ENCODE measurements at regions not wholly inside any gene's neighbourhood (a gene's known extent, or its start where the extent isn't known, plus 50 kb on each side); places are given as distances from the start of the nearest gene placed in this dataset.

DNA sequence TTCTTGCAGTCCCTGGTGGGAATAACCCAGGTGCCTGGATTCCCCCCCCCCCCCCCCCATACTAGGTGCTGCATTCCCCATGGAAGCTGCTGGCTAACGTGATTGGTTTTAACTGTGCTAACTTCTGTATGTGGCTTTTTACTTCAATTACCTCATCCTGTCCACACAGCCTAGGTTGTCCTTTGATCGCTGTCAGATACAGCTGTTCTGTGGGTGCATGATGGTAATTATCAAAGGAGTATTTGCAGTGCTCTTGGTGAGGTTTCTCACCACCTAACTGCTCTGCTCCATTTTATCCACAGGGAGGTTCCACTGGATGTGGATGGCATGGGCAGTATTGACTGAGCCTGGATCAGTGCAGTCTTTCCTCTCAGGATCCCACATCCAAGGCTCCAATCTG lies 93.0 kb downstream of the ZNF518B start:
- RAD21 ChIA-PET (ENCODE audit: low non-redundant PET in 1 of 2, low total read pairs in 2 of 2, uncharacterized antibody in 2 of 2, unreplicated experiment in 2 of 2) = no interaction called here
- Histone ChIP-seq H3K9ac (ENCODE audit: low read length) (no peak overlapping the region), H3K79me2 (ENCODE audit: insufficient read depth, low read length) (no peaks in the 10 kb centered on the region), H2AFZ (ENCODE audit: low read depth, low read length, poor library complexity, severe bottlenecking) (no peak overlapping the region), H3K27me3 (ENCODE audit: insufficient read depth, low read length) (peaks cover 63% of the 10 kb centered on the region), H3K27ac (ENCODE audit: low read depth, low read length) (no peak overlapping the region), H3K9me2 (ENCODE audit: insufficient read depth) (no peaks in the 10 kb centered on the region), H3K4me1 (ENCODE audit: control insufficient read depth in 1 of 2, insufficient read depth in 2 of 2, low read length in 2 of 2) (no peaks in the 10 kb centered on the region), H3K4me2 (ENCODE audit: low read length) (no peak overlapping the region), H3K4me3 (replicated peaks in 1 of 2; ENCODE audit: low read depth in 1 of 2, low read length in 2 of 2) (no peak overlapping the region), H3K9me3 (ENCODE audit: control insufficient read depth in 1 of 2, insufficient read depth in 1 of 2, low read depth in 1 of 2, low read length in 2 of 2) (no peaks in the 10 kb centered on the region), H4K20me1 (ENCODE audit: insufficient read depth) (no peaks in the 10 kb centered on the region), H3K36me3 (ENCODE audit: control insufficient read depth in 1 of 2, insufficient read depth in 2 of 2, low read length in 2 of 2) (no peaks in the 10 kb centered on the region)
- DNase-seq (ENCODE audit: low read depth, low spot score) (no peak), ATAC-seq (no peak)
- CTCF ChIA-PET = no interaction called here
- TF ChIP-seq, protein P1, sequence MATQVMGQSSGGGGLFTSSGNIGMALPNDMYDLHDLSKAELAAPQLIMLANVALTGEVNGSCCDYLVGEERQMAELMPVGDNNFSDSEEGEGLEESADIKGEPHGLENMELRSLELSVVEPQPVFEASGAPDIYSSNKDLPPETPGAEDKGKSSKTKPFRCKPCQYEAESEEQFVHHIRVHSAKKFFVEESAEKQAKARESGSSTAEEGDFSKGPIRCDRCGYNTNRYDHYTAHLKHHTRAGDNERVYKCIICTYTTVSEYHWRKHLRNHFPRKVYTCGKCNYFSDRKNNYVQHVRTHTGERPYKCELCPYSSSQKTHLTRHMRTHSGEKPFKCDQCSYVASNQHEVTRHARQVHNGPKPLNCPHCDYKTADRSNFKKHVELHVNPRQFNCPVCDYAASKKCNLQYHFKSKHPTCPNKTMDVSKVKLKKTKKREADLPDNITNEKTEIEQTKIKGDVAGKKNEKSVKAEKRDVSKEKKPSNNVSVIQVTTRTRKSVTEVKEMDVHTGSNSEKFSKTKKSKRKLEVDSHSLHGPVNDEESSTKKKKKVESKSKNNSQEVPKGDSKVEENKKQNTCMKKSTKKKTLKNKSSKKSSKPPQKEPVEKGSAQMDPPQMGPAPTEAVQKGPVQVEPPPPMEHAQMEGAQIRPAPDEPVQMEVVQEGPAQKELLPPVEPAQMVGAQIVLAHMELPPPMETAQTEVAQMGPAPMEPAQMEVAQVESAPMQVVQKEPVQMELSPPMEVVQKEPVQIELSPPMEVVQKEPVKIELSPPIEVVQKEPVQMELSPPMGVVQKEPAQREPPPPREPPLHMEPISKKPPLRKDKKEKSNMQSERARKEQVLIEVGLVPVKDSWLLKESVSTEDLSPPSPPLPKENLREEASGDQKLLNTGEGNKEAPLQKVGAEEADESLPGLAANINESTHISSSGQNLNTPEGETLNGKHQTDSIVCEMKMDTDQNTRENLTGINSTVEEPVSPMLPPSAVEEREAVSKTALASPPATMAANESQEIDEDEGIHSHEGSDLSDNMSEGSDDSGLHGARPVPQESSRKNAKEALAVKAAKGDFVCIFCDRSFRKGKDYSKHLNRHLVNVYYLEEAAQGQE (IDR thresholded peaks at IDR 0.05; ENCODE audit: low read depth) = no peak
- TF ChIP-seq ZNF274 (IDR thresholded peaks at IDR 0.05; ENCODE audit: low read depth, low read length) (no peak), SIN3A (IDR thresholded peaks at IDR 0.05; ENCODE audit: low read depth) (no peak), POLR2A (IDR thresholded peaks at IDR 0.05; ENCODE audit: borderline replicate concordance, extremely low read depth, insufficient read depth, insufficient read length) (no peak), ELF1 (IDR thresholded peaks at IDR 0.05; ENCODE audit: borderline replicate concordance, low read depth) (no peak), TCF7L2 (IDR thresholded peaks at IDR 0.05; ENCODE audit: borderline replicate concordance, extremely low read depth, insufficient read depth, insufficient read length) (no peak)
- TF ChIP-seq, protein P2, sequence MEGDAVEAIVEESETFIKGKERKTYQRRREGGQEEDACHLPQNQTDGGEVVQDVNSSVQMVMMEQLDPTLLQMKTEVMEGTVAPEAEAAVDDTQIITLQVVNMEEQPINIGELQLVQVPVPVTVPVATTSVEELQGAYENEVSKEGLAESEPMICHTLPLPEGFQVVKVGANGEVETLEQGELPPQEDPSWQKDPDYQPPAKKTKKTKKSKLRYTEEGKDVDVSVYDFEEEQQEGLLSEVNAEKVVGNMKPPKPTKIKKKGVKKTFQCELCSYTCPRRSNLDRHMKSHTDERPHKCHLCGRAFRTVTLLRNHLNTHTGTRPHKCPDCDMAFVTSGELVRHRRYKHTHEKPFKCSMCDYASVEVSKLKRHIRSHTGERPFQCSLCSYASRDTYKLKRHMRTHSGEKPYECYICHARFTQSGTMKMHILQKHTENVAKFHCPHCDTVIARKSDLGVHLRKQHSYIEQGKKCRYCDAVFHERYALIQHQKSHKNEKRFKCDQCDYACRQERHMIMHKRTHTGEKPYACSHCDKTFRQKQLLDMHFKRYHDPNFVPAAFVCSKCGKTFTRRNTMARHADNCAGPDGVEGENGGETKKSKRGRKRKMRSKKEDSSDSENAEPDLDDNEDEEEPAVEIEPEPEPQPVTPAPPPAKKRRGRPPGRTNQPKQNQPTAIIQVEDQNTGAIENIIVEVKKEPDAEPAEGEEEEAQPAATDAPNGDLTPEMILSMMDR (IDR thresholded peaks at IDR 0.05 in 2 of 3, conservative IDR thresholded peaks at IDR 0.05 in 1 of 3; ENCODE audit: borderline replicate concordance in 1 of 3, insufficient read depth in 1 of 3, low read depth in 2 of 3, low read length in 2 of 3) = no peak
- TF ChIP-seq, protein P3, sequence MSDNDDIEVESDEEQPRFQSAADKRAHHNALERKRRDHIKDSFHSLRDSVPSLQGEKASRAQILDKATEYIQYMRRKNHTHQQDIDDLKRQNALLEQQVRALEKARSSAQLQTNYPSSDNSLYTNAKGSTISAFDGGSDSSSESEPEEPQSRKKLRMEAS (IDR thresholded peaks at IDR 0.05) = no peak
- no TSS peak for BruUV-seq (replicated peaks)
- intact Hi-C loops (cut with micrococcal nuclease) = no loop called here
- POLR2A ChIA-PET = no interaction called here

Data from HCT116 (cell line).